ENCODE measurements at regions not wholly inside any gene's neighbourhood (a gene's known extent, or its start where the extent isn't known, plus 50 kb on each side); places are given as distances from the start of the nearest gene placed in this dataset.

DNA sequence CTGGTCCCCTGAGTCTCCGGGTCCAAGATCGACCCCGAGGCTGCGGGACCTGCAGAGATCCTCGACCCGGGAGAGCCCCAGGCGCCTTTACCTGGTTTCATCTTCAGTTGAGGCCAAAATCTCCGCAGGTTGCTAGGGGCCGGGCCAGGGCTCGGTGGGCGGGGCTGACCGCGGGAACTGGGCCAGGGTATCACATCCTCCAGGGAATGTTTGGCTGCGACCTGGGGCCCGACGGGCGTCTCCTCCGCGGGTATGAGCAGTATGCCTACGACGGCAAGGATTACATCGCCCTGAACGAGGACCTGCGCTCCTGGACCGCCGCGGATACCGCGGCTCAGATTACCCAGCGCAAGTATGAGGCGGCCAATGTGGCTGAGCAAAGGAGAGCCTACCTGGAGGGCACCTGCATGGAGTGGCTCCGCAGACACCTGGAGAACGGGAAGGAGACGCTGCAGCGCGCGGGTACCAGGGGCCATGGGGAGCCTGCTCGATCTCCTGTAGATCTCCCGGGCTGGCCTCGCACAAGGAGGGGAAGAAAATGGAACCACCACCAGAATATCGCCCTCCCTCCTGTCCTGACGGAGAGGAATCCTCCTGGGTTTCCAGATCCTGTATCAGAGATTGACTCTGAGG, 53.8 kb upstream of the POLR1H start:
- peaks cover 10% of the 10 kb centered on the region for H3K27me3 ChIP-seq (ENCODE audit: control insufficient read depth, insufficient read depth, low read length)
- TF ChIP-seq, protein P1, sequence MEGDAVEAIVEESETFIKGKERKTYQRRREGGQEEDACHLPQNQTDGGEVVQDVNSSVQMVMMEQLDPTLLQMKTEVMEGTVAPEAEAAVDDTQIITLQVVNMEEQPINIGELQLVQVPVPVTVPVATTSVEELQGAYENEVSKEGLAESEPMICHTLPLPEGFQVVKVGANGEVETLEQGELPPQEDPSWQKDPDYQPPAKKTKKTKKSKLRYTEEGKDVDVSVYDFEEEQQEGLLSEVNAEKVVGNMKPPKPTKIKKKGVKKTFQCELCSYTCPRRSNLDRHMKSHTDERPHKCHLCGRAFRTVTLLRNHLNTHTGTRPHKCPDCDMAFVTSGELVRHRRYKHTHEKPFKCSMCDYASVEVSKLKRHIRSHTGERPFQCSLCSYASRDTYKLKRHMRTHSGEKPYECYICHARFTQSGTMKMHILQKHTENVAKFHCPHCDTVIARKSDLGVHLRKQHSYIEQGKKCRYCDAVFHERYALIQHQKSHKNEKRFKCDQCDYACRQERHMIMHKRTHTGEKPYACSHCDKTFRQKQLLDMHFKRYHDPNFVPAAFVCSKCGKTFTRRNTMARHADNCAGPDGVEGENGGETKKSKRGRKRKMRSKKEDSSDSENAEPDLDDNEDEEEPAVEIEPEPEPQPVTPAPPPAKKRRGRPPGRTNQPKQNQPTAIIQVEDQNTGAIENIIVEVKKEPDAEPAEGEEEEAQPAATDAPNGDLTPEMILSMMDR (IDR thresholded peaks at IDR 0.05; ENCODE audit: insufficient read depth, low read length, severe bottlenecking): no peak
- FAIRE-seq (no peak), DNase-seq (ENCODE audit: low read depth) (no peak)
- H3K36me3 ChIP-seq (ENCODE audit: control insufficient read depth, insufficient read depth, low read length): peaks cover 1% of the 10 kb centered on the region
- peak overlapping the region; percentile 9 for H3K4me3 ChIP-seq (ENCODE audit: low read depth, low read length)

DNA sequence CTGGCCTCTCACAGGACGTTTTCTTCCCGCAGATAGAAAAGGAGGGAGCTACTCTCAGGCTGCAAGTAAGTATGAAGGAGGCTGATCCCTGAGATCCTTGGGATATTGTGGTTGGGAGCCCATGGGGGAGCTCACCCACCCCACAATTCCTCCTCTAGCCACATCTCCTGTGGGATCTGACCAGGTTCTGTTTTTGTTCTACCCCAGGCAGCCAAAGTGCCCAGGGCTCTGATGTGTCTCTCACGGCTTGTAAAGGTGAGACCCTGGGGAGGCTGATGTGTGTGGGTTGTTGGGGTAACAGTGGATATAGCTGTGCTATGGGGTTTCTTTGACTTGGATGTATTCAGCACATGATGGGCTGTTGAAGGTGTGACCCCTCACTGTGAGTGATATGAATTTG, 52.0 kb upstream of the POLR1H start:
- no peak overlapping the region for H3K4me3 ChIP-seq (ENCODE audit: low read depth, low read length)
- TF ChIP-seq, protein P1 (IDR thresholded peaks at IDR 0.05; ENCODE audit: insufficient read depth, low read length, severe bottlenecking): no peak
- DNase-seq (ENCODE audit: low read depth) (no peak), FAIRE-seq (no peak)
- peaks cover 1% of the 10 kb centered on the region for H3K36me3 ChIP-seq (ENCODE audit: control insufficient read depth, insufficient read depth, low read length)
- peaks cover 10% of the 10 kb centered on the region for H3K27me3 ChIP-seq (ENCODE audit: control insufficient read depth, insufficient read depth, low read length)

Measured in bronchial epithelial cell (primary cell).